MCF 10A (cell line): ENCODE measurements at regions not wholly inside any gene's neighbourhood (a gene's known extent, or its start where the extent isn't known, plus 50 kb on each side); places are given as distances from the start of the nearest gene placed in this dataset.
"Not testable (repeated sequence)": the region's sequence is repeated elsewhere in the genome, so short reads cannot be mapped to it uniquely, and the experiment has no call there.

Experiments
- BruUV-seq: library from RNA; stranded (reverse); fragments of 400-500 nt; replicated peaks from 2 replicates; lab custom pipeline; 2021; lab: Mats Ljungman, UMichigan
- CTCF ChIA-PET: fragments of 300-600 bp; sonication (Branson Sonifier 250); formaldehyde crosslinking; extraction: SDS; loops from one replicate; lab custom pipeline; 2021; ENCODE audit warnings: antibody characterized with exemption, inconsistent platforms; lab: Yijun Ruan, JAX
- POLR2A ChIA-PET: fragments of 300-600, 350-650 bp; sonication (Branson Sonifier 250); formaldehyde crosslinking; extraction: SDS; loops from one replicate; lab custom pipeline; 2020; ENCODE audit warnings: antibody characterized with exemption, inconsistent platforms; lab: Yijun Ruan, JAX
- DNase-seq: peaks from one replicate; pipeline ENCODE4 v3.0.0-alpha.2; 2018; ENCODE audit not compliant: unreplicated experiment
- H3K27ac Mint-ChIP-seq: one replicate; pipeline ENCODE4 v1.8.0; 2022; ENCODE audit warnings: mild to moderate bottlenecking, low read depth, mixed read lengths; ENCODE audit not compliant: unreplicated experiment
- H3K27me3 Mint-ChIP-seq: one replicate; pipeline ENCODE4 v1.8.0; 2022; ENCODE audit warnings: mixed read lengths; ENCODE audit not compliant: insufficient read depth, unreplicated experiment
- H3K36me3 Mint-ChIP-seq: one replicate; pipeline ENCODE4 v1.8.0; 2022; ENCODE audit warnings: mild to moderate bottlenecking, moderate library complexity, mixed read lengths; ENCODE audit not compliant: insufficient read depth, unreplicated experiment
- H3K4me1 Mint-ChIP-seq: one replicate; pipeline ENCODE4 v1.8.0; 2022; ENCODE audit warnings: mixed read lengths; ENCODE audit not compliant: insufficient read depth, unreplicated experiment
- H3K4me3 Mint-ChIP-seq: one replicate; pipeline ENCODE4 v1.8.0; 2022; ENCODE audit warnings: mild to moderate bottlenecking, moderate library complexity, mixed read lengths; ENCODE audit not compliant: unreplicated experiment
- H3K9me3 Mint-ChIP-seq: one replicate; pipeline ENCODE4 v1.8.0; 2022; ENCODE audit warnings: mixed read lengths; ENCODE audit not compliant: unreplicated experiment
- CTCF ChIP-seq: fragments of 200-600 bp; IDR thresholded peaks from one replicate; pipeline ENCODE4 v1.8.0; 2022; ENCODE audit warnings: antibody characterized with exemption, mild to moderate bottlenecking; ENCODE audit not compliant: unreplicated experiment
- intact Hi-C: fragments of 100-400 bp; cut with micrococcal nuclease; formaldehyde crosslinking; loops from 2 replicates; pipeline ENCODE4 v1.14.1; 2022

GRCh38 chr2:94595956-94596355, 275.3 kb upstream of the TEKT4 start:
- POLR2A ChIA-PET, CTCF ChIA-PET, DNase-seq, intact Hi-C loops, H3K9me3 Mint-ChIP-seq, H3K36me3 Mint-ChIP-seq, BruUV-seq, H3K27ac Mint-ChIP-seq, H3K4me3 Mint-ChIP-seq, H3K4me1 Mint-ChIP-seq: not testable (repeated sequence)
- peaks cover 57% of the 10 kb centered on the region for H3K27me3 Mint-ChIP-seq

- H3K9me3 Mint-ChIP-seq, H3K4me3 Mint-ChIP-seq, BruUV-seq, H3K27ac Mint-ChIP-seq, CTCF ChIA-PET, intact Hi-C loops, POLR2A ChIA-PET, H3K36me3 Mint-ChIP-seq, H3K4me1 Mint-ChIP-seq: not testable (repeated sequence)
- peaks cover 45% of the 10 kb centered on the region for H3K27me3 Mint-ChIP-seq
- peak; percentile 34 for DNase-seq
Measured at GRCh38 chr2:94598075-94598713, 273.0 kb upstream of the TEKT4 start.

- CTCF ChIA-PET, DNase-seq, BruUV-seq, H3K4me3 Mint-ChIP-seq, H3K4me1 Mint-ChIP-seq, POLR2A ChIA-PET, H3K27ac Mint-ChIP-seq, intact Hi-C loops, H3K36me3 Mint-ChIP-seq, H3K9me3 Mint-ChIP-seq: not testable (repeated sequence)
- peaks cover 24% of the 10 kb centered on the region for H3K27me3 Mint-ChIP-seq
Measured at GRCh38 chr2:94600929-94601328, 270.3 kb upstream of the TEKT4 start.

GRCh38 chr2:94602466-94602865, 268.8 kb upstream of the TEKT4 start:
- POLR2A ChIA-PET, result no interaction called here

GRCh38 chr2:94622113-94622618, 249.1 kb upstream of the TEKT4 start:
- intact Hi-C loops, result no loop called here
- DNase-seq, result no peak
- H3K27ac Mint-ChIP-seq, result no peak overlapping the region
- H3K27me3 Mint-ChIP-seq, result peaks cover 13% of the 10 kb centered on the region
- no peak overlapping the region for H3K4me3 Mint-ChIP-seq
- no peaks in the 10 kb centered on the region for H3K9me3 Mint-ChIP-seq
- H3K36me3 Mint-ChIP-seq, result no peaks in the 10 kb centered on the region
- ChIA-PET CTCF (no interaction called here), POLR2A (no interaction called here)
- BruUV-seq, result no TSS peak
- H3K4me1 Mint-ChIP-seq, result no peaks in the 10 kb centered on the region
- TF ChIP-seq CTCF, result no peak

More at GRCh38 chr2:94602466-94602865, 268.8 kb upstream of the TEKT4 start:
- H3K9me3 Mint-ChIP-seq, result no peaks in the 10 kb centered on the region
- intact Hi-C loops, result no loop called here
- no peaks in the 10 kb centered on the region for H3K4me1 Mint-ChIP-seq
- no peaks in the 10 kb centered on the region for H3K36me3 Mint-ChIP-seq
- peaks cover 29% of the 10 kb centered on the region for H3K27me3 Mint-ChIP-seq
- no peak for DNase-seq
- no peak overlapping the region for H3K27ac Mint-ChIP-seq
- BruUV-seq, result no TSS peak
- CTCF ChIA-PET, result no interaction called here
- H3K4me3 Mint-ChIP-seq, result no peak overlapping the region
- TF ChIP-seq CTCF, result no peak

- H3K4me3 Mint-ChIP-seq, POLR2A ChIA-PET, DNase-seq, intact Hi-C loops, CTCF ChIA-PET, H3K9me3 Mint-ChIP-seq, H3K36me3 Mint-ChIP-seq, BruUV-seq, H3K4me1 Mint-ChIP-seq, H3K27ac Mint-ChIP-seq: not testable (repeated sequence)
- peaks cover 17% of the 10 kb centered on the region for H3K27me3 Mint-ChIP-seq
Measured at GRCh38 chr2:94628953-94629352, 242.3 kb upstream of the TEKT4 start.

GRCh38 chr2:94641397-94641796, 229.8 kb upstream of the TEKT4 start:
- H3K4me1 Mint-ChIP-seq, H3K27ac Mint-ChIP-seq, H3K36me3 Mint-ChIP-seq, POLR2A ChIA-PET, CTCF ChIA-PET, H3K9me3 Mint-ChIP-seq, H3K4me3 Mint-ChIP-seq, DNase-seq, intact Hi-C loops, BruUV-seq: not testable (repeated sequence)
- H3K27me3 Mint-ChIP-seq, result peaks cover 26% of the 10 kb centered on the region

- H3K27ac Mint-ChIP-seq, BruUV-seq, intact Hi-C loops, POLR2A ChIA-PET, H3K4me1 Mint-ChIP-seq, H3K36me3 Mint-ChIP-seq, DNase-seq, H3K9me3 Mint-ChIP-seq, H3K4me3 Mint-ChIP-seq: not testable (repeated sequence)
- CTCF ChIA-PET, result interaction anchor here (0.6 kb wide), 1 partner anchor 12 kb away, joined by 4 read pairs; no protein-coding TSS in a partner anchor
- H3K27me3 Mint-ChIP-seq, result peaks cover 16% of the 10 kb centered on the region
Measured at GRCh38 chr2:94652131-94652530, 219.1 kb upstream of the TEKT4 start.
